SK-N-SH treated with all-trans-retinoic acid at 6 μM for 48 hours (cell line): ENCODE measurements at regions not wholly inside any gene's neighbourhood (a gene's known extent, or its start where the extent isn't known, plus 50 kb on each side); places are given as distances from the start of the nearest gene placed in this dataset.

ENCODE experiments used
- ATAC-seq: fragments of 200-7000 bp; cut with Tn5 transposase; 3 replicates; pipeline ENCODE4 v1.9.1; 2020; ENCODE audit warnings: mild to moderate bottlenecking, moderate library complexity
- ARNTL ChIP-seq: fragments of 450-650 bp; formaldehyde crosslinking; IDR thresholded peaks from 2 replicates; pipeline ENCODE4 v1.5.0; 2020; ENCODE audit warnings: low read depth, mild to moderate bottlenecking, moderate library complexity, borderline replicate concordance
- CREB5 ChIP-seq: fragments of 250-450 bp; sonication (Bioruptor Pico); IDR thresholded peaks from 2 replicates; pipeline ENCODE4 v1.5.1; 2020; ENCODE audit warnings: low read depth, mild to moderate bottlenecking, moderate library complexity
- CSDC2 ChIP-seq: fragments of 250-450 bp; sonication (Bioruptor Pico); IDR thresholded peaks from 2 replicates; pipeline ENCODE4 v1.5.0; 2020; ENCODE audit warnings: mild to moderate bottlenecking, moderate library complexity
- ESRRG ChIP-seq: fragments of 250-450 bp; sonication (Bioruptor Pico); IDR thresholded peaks from 2 replicates; pipeline ENCODE4 v1.6.1; 2021; ENCODE audit warnings: mild to moderate bottlenecking
- POU6F1 ChIP-seq: fragments of 250-450 bp; sonication (Bioruptor Pico); IDR thresholded peaks from 2 replicates; pipeline ENCODE4 v1.8.0; 2021; ENCODE audit warnings: low read depth, mild to moderate bottlenecking, moderate library complexity, borderline replicate concordance
- PPARA ChIP-seq: fragments of 250-450 bp; sonication (Bioruptor Pico); IDR thresholded peaks from 2 replicates; pipeline ENCODE4 v1.5.0; 2020; ENCODE audit warnings: mild to moderate bottlenecking, borderline replicate concordance
- RARB ChIP-seq: fragments of 250-450 bp; sonication (Bioruptor Pico); IDR thresholded peaks from 2 replicates; pipeline ENCODE4 v1.8.0; 2021; ENCODE audit warnings: mild to moderate bottlenecking, moderate library complexity
- SNAI2 ChIP-seq: fragments of 250-450 bp; sonication (Bioruptor Pico); IDR thresholded peaks from 2 replicates; pipeline ENCODE4 v1.5.0; 2020; ENCODE audit warnings: mild to moderate bottlenecking, moderate library complexity
- TCF4 ChIP-seq: fragments of 250-450 bp; sonication (Bioruptor Pico); IDR thresholded peaks from 2 replicates; pipeline ENCODE4 v1.8.0; 2021; ENCODE audit warnings: mild to moderate bottlenecking, moderate library complexity, borderline replicate concordance
- TOX ChIP-seq: fragments of 250-450 bp; sonication (Bioruptor Pico); IDR thresholded peaks from 2 replicates; pipeline ENCODE4 v1.8.0; 2021; ENCODE audit warnings: mild to moderate bottlenecking, moderate library complexity, borderline replicate concordance
- ZC3H10 ChIP-seq: fragments of 250-450 bp; sonication (Bioruptor Pico); IDR thresholded peaks from 2 replicates; pipeline ENCODE4 v1.5.1; 2021; ENCODE audit warnings: mild to moderate bottlenecking, moderate library complexity
- ZFP3 ChIP-seq: fragments of 250-450 bp; sonication (Bioruptor Pico); IDR thresholded peaks from 2 replicates; pipeline ENCODE4 v1.5.0; 2020; ENCODE audit warnings: mild to moderate bottlenecking, moderate library complexity
- ZFP30 ChIP-seq: fragments of 450-650 bp; formaldehyde crosslinking; IDR thresholded peaks from 2 replicates; pipeline ENCODE4 v1.5.0; 2022; ENCODE audit warnings: mild to moderate bottlenecking, moderate library complexity
- ZNF565 ChIP-seq: fragments of 450-650 bp; formaldehyde crosslinking; conservative IDR thresholded peaks from 2 replicates; pipeline ENCODE4 v1.5.0; 2020; ENCODE audit warnings: low read depth, mild to moderate bottlenecking, moderate library complexity
- ZNF70 ChIP-seq: fragments of 450-650 bp; formaldehyde crosslinking; IDR thresholded peaks from 2 replicates; pipeline ENCODE4 v1.5.0; 2020; ENCODE audit warnings: mild to moderate bottlenecking, moderate library complexity
- ZNF8 ChIP-seq: fragments of 450-650 bp; formaldehyde crosslinking; IDR thresholded peaks from 2 replicates; pipeline ENCODE4 v1.5.0; 2020; ENCODE audit warnings: mild to moderate bottlenecking, moderate library complexity
- TF ChIP-seq, protein P1 (sequence below): fragments of 250-450 bp; sonication (Bioruptor Pico); IDR thresholded peaks from 2 replicates; pipeline ENCODE4 v1.5.1; 2021; ENCODE audit warnings: mild to moderate bottlenecking, moderate library complexity
- TF ChIP-seq, protein P2 (sequence below): fragments of 250-450 bp; sonication (Bioruptor Pico); IDR thresholded peaks from 2 replicates; pipeline ENCODE4 v1.5.0; 2020; ENCODE audit warnings: mild to moderate bottlenecking, moderate library complexity

DNA sequence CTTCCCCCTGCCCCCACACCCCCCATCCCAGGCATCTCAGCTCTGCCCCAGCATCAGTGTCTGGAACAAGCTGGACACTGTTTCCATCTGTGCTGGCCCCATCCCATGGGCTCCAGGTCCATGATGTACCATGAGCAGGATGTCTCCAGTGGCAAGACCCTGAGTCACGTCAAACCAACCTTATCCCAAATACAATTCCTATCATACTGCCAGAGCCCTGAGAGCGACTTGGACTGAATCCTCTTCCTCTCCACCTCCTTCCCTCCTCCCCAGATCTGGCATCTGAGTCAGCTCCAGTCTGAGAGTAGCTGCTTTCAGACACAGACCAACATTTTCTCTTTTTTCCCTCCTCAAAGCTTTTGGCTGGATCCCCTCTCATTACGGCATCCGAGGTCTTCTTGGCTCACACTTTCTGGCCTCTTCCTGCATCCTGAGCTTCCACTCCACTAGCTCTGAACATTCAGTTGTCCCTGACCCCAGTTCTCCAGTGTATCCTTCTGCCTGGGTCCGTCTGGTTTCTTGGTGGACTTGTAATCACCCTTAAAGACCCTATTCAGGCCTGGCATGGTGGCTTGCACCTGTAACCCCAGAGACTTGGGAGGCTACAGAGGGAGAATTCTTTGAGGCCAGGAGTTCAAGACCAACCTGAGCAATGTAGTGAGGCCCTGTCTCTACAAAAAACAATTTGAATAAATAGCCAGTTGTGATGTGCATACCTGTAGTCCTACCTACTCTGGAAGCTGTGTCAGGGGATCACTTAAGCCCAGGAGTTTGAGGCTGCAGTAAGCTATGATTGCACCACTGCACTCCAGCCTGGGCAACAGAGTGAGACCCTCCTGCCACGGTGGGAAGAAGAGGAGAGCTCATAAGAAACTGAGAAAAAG lies 68.3 kb downstream of the ACKR3 start:
- TF ChIP-seq ZC3H10 (CRISPR knock-in tag) (no peak), PPARA (CRISPR knock-in tag) (no peak)
- no peak for ATAC-seq

DNA sequence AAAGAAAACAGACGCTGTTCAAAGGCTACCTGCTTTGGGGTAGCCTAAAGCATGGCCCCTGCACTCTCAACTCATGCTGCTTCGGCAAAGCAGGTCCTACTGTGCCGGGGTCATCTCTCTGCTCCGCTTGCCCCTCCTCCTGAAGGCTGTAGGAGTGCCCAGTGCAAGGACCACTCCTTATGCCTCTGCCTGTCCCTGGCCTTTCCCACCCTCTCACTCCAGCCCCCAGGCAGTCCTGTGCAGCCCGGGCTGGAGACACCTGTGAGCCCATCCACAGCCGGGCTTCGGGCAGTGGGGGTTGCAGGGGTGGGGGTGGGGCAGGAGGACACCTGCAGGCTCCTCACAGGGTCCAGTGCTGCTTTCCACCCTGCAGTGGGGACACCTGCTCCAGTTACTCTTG lies 69.1 kb downstream of the ACKR3 start:
- no peak for ATAC-seq
- TF ChIP-seq ZFP3 (CRISPR knock-in tag) (no peak), SNAI2 (no peak), ARNTL (no peak), TOX (no peak), POU6F1 (CRISPR knock-in tag) (no peak), ZNF8 (CRISPR knock-in tag) (no peak), ZFP30 (CRISPR knock-in tag) (no peak), RARB (CRISPR knock-in tag) (no peak), CSDC2 (CRISPR knock-in tag) (no peak), ZNF70 (CRISPR knock-in tag) (no peak), CREB5 (CRISPR knock-in tag) (no peak)
- TF ChIP-seq, protein P1, sequence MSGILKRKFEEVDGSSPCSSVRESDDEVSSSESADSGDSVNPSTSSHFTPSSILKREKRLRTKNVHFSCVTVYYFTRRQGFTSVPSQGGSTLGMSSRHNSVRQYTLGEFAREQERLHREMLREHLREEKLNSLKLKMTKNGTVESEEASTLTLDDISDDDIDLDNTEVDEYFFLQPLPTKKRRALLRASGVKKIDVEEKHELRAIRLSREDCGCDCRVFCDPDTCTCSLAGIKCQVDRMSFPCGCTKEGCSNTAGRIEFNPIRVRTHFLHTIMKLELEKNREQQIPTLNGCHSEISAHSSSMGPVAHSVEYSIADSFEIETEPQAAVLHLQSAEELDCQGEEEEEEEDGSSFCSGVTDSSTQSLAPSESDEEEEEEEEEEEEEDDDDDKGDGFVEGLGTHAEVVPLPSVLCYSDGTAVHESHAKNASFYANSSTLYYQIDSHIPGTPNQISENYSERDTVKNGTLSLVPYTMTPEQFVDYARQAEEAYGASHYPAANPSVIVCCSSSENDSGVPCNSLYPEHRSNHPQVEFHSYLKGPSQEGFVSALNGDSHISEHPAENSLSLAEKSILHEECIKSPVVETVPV (CRISPR knock-in tag), result no peak

GRCh38 chr2:236639461-236640235 lies 70.0 kb downstream of the ACKR3 start:
- TF ChIP-seq SNAI2, result no peak
- TF ChIP-seq TCF4 (CRISPR knock-in tag), result no peak
- TF ChIP-seq ZC3H10 (CRISPR knock-in tag), result no peak
- no peak for TF ChIP-seq ZNF70 (CRISPR knock-in tag)
- TF ChIP-seq, protein P1 (CRISPR knock-in tag), result no peak
- no peak for TF ChIP-seq CSDC2 (CRISPR knock-in tag)
- TF ChIP-seq ZNF565, result no peak
- TF ChIP-seq, protein P2, sequence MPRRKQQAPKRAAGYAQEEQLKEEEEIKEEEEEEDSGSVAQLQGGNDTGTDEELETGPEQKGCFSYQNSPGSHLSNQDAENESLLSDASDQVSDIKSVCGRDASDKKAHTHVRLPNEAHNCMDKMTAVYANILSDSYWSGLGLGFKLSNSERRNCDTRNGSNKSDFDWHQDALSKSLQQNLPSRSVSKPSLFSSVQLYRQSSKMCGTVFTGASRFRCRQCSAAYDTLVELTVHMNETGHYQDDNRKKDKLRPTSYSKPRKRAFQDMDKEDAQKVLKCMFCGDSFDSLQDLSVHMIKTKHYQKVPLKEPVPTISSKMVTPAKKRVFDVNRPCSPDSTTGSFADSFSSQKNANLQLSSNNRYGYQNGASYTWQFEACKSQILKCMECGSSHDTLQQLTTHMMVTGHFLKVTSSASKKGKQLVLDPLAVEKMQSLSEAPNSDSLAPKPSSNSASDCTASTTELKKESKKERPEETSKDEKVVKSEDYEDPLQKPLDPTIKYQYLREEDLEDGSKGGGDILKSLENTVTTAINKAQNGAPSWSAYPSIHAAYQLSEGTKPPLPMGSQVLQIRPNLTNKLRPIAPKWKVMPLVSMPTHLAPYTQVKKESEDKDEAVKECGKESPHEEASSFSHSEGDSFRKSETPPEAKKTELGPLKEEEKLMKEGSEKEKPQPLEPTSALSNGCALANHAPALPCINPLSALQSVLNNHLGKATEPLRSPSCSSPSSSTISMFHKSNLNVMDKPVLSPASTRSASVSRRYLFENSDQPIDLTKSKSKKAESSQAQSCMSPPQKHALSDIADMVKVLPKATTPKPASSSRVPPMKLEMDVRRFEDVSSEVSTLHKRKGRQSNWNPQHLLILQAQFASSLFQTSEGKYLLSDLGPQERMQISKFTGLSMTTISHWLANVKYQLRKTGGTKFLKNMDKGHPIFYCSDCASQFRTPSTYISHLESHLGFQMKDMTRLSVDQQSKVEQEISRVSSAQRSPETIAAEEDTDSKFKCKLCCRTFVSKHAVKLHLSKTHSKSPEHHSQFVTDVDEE, result no peak
- no peak for TF ChIP-seq ESRRG
- TF ChIP-seq ZFP3 (CRISPR knock-in tag), result no peak
- no peak for TF ChIP-seq ARNTL
- no peak for TF ChIP-seq TOX
- ATAC-seq, result no peak
